ENCODE measurements at regions not wholly inside any gene's neighbourhood (a gene's known extent, or its start where the extent isn't known, plus 50 kb on each side); places are given as distances from the start of the nearest gene placed in this dataset.

DNA sequence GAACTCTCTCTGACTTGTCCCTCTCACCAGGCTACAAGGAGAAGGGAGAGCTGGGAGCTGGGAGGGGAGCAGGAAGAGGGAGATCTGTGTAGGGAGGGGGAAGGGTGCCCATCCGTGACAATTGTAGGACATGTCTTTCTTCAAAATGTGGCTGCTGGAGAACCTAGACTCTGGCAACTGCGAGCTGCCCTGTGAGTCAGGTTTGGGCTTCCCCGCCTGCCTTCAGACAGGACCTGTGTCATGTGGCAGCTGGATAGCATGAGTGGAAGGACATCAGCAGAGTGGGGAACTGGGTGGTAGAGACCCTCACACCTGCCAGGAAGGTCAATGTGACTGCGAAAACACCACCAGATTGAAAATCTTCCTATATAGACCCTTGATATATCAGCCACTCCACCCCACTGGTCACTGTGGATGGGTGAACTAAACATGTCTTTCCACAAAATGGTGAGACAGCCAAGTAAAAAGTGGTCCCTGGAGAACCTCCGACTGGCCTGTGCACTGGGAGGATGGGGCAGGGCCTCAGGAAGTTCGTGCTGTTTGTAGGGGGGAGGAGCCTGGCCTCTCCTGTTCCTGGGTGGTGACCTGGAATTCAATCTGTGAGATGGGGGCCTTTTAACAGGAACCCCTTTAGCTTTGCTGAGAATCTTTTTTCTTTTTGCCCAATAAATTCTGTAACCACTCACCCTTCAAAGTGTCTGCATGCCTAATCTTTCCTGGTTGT is 62.2 kb upstream of the CAPRIN2 start:
- peaks cover 11 to 32% of the 10 kb centered on the region in 2 donors for H3K27me3 Mint-ChIP-seq (ENCODE audit: low read depth in 2 of 2)
- H3K27ac ChIP-seq (ENCODE audit: low read length) = no peak overlapping the region
- TF ChIP-seq, protein P1, sequence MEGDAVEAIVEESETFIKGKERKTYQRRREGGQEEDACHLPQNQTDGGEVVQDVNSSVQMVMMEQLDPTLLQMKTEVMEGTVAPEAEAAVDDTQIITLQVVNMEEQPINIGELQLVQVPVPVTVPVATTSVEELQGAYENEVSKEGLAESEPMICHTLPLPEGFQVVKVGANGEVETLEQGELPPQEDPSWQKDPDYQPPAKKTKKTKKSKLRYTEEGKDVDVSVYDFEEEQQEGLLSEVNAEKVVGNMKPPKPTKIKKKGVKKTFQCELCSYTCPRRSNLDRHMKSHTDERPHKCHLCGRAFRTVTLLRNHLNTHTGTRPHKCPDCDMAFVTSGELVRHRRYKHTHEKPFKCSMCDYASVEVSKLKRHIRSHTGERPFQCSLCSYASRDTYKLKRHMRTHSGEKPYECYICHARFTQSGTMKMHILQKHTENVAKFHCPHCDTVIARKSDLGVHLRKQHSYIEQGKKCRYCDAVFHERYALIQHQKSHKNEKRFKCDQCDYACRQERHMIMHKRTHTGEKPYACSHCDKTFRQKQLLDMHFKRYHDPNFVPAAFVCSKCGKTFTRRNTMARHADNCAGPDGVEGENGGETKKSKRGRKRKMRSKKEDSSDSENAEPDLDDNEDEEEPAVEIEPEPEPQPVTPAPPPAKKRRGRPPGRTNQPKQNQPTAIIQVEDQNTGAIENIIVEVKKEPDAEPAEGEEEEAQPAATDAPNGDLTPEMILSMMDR (IDR thresholded peaks at IDR 0.05) = no peak
- no peaks in the 10 kb centered on the region for H3K36me3 ChIP-seq (ENCODE audit: control insufficient read depth, insufficient read depth, low read length)
- DNase-seq (no peak), ATAC-seq (no peak)
- WGBS (ENCODE audit: insufficient coverage) = 81% methylated on average over 6 of the region's 6 CpGs
- H3K4me1 Mint-ChIP-seq = peaks cover 4% of the 10 kb centered on the region in 2 donors
- no peak overlapping the region for H3K4me3 Mint-ChIP-seq
- no peaks in the 10 kb centered on the region for H3K36me3 Mint-ChIP-seq
- intact Hi-C loops (cut with micrococcal nuclease) = no loop called here
- H3K27ac Mint-ChIP-seq = no peak overlapping the region
- no peaks in the 10 kb centered on the region for H3K9me3 ChIP-seq (ENCODE audit: control insufficient read depth, insufficient read depth, low read length)
- H3K27me3 ChIP-seq (ENCODE audit: control insufficient read depth, insufficient read depth, low read length) = no peaks in the 10 kb centered on the region
- H3K9me3 Mint-ChIP-seq = no peaks in the 10 kb centered on the region
- H3K4me3 ChIP-seq (ENCODE audit: low read length) = no peak overlapping the region
- H3K4me1 ChIP-seq (ENCODE audit: control insufficient read depth, insufficient read depth, low read length) = no peaks in the 10 kb centered on the region

DNA sequence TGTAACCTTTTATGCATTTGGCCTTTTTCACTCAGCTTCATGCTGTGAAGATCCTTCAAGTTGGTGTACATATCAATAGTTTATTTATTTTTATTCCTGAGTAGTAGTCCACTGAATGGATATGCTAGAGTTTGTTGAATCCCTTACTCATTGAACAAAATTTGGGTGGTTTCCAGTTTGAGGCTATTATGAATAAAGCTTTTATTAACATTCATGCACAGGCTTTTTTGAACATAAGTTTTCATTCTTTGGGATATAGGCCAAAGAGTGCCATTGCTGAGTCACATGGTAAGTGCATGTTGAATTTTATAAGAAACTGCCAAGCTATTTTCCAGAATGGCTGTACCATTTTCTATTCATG is 59.5 kb upstream of the CAPRIN2 start:
- Mint-ChIP-seq H3K36me3 (no peaks in the 10 kb centered on the region), H3K9me3 (no peaks in the 10 kb centered on the region), H3K4me1 (no peaks in the 10 kb centered on the region), H3K4me3 (no peak overlapping the region), H3K27ac (no peak overlapping the region), H3K27me3 (ENCODE audit: low read depth in 2 of 2) (peaks cover 13 to 30% of the 10 kb centered on the region in 2 donors)
- DNase-seq (no peak), ATAC-seq (no peak)
- intact Hi-C loops (cut with micrococcal nuclease) = no loop called here
- Histone ChIP-seq H3K27me3 (ENCODE audit: control insufficient read depth, insufficient read depth, low read length) (no peaks in the 10 kb centered on the region), H3K36me3 (ENCODE audit: control insufficient read depth, insufficient read depth, low read length) (no peaks in the 10 kb centered on the region), H3K4me3 (ENCODE audit: low read length) (no peak overlapping the region), H3K4me1 (ENCODE audit: control insufficient read depth, insufficient read depth, low read length) (no peaks in the 10 kb centered on the region), H3K9me3 (ENCODE audit: control insufficient read depth, insufficient read depth, low read length) (no peaks in the 10 kb centered on the region), H3K27ac (ENCODE audit: low read length) (no peak overlapping the region)
- TF ChIP-seq, protein P1 (IDR thresholded peaks at IDR 0.05) = no peak

DNA sequence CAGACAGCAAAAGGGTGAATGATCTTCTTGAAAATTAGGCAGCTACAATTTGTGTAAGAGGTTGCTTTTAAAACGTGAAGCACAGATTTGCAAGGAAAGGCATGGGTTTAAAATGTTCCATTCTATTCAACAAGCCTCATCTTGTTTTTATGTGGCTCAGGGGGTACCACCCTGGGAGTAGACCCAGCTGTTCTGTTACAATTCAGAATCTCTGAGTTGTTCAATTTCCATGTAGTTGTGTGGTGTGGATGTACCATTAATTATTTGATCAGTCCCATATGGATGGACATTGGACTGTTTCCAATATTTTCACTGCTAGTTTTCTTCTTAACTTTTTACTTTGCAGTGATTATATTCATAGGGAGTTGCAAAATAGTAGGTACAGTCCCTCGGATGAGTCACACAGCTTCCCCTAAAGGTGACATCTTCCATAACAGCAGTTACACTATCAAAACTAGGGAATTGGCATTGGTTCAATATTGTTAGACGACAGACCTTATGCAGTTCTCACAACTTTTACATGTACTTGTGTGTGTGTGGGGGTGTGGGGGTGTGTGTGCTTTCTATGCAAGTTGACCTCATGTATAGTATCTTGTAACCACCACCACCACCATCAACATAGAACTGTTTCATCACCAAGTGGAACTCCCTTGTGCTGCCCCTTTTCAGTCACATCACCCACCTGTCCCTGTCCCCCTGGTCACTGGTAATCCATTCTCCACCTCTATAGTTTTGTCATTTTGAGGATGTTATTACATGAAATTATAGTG is 59.0 kb upstream of the CAPRIN2 start:
- no peaks in the 10 kb centered on the region for H3K27me3 ChIP-seq (ENCODE audit: control insufficient read depth, insufficient read depth, low read length)
- Mint-ChIP-seq H3K9me3 (no peaks in the 10 kb centered on the region), H3K36me3 (no peaks in the 10 kb centered on the region), H3K4me3 (no peak overlapping the region), H3K27ac (no peak overlapping the region), H3K27me3 (ENCODE audit: low read depth in 2 of 2) (peaks cover 11 to 28% of the 10 kb centered on the region in 2 donors), H3K4me1 (no peaks in the 10 kb centered on the region)
- no peak overlapping the region for H3K27ac ChIP-seq (ENCODE audit: low read length)
- DNase-seq (no peak), ATAC-seq (no peak)
- no peaks in the 10 kb centered on the region for H3K36me3 ChIP-seq (ENCODE audit: control insufficient read depth, insufficient read depth, low read length)
- intact Hi-C loops (cut with micrococcal nuclease) = no loop called here
- H3K9me3 ChIP-seq (ENCODE audit: control insufficient read depth, insufficient read depth, low read length) = no peaks in the 10 kb centered on the region
- no peak overlapping the region for H3K4me3 ChIP-seq (ENCODE audit: low read length)
- TF ChIP-seq, protein P1 (IDR thresholded peaks at IDR 0.05) = no peak
- 43% methylated on average over 2 of the region's 3 CpGs for WGBS (ENCODE audit: insufficient coverage)
- H3K4me1 ChIP-seq (ENCODE audit: control insufficient read depth, insufficient read depth, low read length) = no peaks in the 10 kb centered on the region

Measured in natural killer cell (primary cell).